ENCODE measurements at regions not wholly inside any gene's neighbourhood (a gene's known extent, or its start where the extent isn't known, plus 50 kb on each side); places are given as distances from the start of the nearest gene placed in this dataset.
A peak's percentile ranks its signal among the peaks of the same experiment; 100 is the strongest.

DNA sequence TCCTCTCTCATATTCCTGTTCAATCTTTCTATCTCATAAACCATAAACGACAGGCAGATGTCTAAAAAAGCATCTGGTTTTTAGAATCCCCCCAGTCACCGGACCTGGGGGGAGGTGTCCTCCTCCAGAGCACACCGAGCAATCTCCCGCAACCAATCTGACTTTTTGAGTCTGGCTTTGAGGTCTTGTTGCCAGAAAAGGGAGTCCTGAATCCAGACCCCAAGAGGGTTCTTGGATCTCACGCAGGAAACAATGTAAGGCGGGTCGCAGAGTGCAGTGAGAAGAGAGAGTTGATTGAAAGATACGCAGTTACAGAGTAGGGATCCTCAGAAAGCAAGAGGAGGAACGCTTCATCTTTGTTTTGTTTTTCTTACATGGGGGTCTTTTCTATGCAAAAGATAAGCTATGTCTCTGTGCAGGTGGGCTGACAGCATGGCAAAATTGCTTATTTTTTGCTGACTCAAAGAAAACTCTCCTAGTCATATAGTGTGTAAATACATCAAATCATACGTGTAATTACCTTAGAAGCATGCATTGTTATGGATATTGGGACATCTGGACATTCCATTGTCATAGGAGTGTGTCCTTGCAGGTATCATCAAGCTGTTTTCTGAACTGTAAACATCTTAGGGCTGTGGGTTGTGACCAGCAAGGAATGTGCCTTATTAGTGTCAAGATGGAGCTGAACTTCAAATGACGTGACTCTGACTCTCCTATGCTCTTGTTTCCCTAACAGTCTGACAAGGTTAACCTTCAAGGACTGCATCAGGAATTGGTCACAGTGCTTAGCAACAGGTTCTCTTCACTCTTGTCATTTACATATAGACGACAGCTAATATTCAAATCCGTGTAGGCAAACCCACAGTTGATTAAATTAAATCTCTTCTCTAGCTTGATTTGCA lies 159.3 kb upstream of the DAPK1 start:
- no peak for DNase-seq

DNA sequence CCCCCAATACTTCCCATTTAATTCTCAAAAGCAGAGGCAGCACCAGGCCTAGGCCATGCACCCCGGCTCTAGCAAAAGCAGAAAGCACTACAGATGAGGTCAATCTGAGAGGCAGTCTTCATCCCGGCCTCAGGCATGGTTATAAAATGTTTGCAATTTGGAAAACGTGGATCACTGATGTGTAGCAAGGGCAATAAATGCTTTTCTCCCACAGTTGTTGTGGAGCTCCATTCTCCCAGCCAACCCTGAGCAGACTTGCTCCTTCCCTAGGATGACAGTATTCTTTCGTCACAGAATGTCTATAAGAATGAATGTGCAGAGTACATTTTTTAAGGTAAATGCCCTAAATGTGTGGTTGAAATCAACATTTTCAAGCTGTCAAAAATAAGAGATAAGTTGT lies 157.3 kb upstream of the DAPK1 start:
- no peak for DNase-seq

DNA sequence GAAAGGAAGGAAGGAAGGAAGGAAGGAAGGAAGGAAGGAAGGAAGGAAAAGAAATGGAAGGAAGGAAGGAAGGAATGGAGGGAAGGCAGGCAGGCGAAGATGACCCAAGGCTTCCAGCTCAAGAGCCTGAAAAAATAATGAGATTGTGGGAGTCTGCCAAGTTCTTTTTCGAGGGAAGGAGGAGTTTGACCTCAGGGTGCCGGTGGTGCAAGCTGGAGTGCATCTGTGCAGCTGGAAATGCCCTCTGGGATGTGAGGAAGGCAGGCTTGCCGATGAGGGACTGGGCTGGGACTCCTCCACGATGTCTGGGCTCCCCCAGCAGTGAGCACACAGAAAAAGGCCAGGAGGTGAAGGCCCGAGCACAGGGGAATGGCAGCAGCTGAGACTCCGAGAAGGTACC lies 154.9 kb upstream of the DAPK1 start:
- DNase-seq = no peak

DNA sequence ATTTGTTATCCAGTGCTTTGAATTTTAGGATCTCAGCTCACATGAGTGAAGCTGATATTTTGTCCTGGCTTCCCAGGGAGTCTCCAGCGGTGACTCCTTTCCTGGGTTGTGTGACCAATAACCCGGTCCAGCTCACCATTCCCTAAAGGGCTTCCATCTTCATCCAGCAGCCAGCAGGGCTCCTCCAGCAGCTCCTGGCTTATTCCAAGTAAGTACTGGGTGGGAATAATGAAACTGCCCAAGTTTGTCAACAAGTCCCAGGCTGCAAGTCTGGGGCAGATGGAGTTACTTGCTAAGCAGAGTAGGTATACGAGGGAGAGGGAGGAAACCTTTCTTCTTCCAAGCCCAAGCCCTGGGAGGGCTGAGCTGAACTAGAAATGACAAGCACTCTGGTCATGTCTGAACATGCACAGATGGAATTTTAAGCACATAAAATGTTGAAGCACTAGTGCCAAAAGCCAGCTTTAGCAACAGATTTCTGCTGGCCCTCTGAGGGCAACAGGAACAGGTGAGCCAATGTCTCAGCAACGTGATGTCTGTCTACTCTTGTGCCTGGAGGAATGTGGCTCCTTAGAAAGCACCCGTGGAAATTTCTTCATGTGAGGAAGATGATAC lies 153.7 kb upstream of the DAPK1 start:
- DNase-seq = no peak

DNA sequence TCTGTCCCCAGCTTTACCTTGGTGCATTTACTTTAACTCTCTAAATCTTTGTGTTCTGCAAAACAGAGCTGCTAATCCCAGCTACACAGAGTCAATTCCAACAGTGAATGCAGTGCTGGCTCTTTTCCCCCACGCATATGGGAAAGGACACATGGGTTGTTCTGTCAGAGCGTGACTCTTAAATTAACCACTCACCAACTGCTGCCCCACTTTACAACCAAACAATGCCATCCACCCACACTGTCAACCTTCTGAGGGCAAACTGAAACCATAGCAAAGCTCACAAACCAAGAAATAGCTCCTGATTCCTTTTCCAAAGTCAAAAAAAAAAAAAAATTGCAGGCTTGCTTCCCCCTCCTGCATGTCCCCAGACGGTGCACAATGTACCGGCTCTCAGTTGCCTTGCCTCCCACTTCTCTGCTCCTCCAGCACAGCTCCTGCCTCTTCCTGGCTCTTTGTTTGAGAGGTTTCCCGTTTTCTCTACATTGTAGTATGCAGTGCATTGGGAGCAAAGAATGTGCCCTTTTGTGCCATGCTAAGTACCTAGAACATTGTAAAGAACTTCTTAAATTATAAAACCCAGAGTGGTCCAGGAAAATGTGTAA lies 151.5 kb upstream of the DAPK1 start:
- DNase-seq = no peak

DNA sequence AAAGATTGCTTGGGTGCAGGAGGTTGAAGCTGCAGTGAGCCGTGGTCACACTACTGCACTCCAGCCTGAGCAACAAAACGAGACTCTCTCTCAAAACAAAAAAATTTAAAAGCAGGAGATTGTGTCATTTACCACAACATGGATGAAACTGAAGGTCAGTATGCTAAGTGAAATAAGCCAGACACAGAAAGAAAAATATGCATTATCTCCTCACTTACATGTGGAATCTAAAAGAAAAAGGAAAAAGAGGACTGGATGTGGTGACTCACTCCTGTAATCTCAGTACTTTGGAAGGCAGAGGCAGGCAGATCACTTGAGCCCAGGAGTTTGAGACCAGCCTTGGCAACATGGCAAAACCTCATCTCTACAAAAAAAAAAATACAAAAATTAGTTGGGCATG lies 146.8 kb upstream of the DAPK1 start:
- no peak for DNase-seq

DNA sequence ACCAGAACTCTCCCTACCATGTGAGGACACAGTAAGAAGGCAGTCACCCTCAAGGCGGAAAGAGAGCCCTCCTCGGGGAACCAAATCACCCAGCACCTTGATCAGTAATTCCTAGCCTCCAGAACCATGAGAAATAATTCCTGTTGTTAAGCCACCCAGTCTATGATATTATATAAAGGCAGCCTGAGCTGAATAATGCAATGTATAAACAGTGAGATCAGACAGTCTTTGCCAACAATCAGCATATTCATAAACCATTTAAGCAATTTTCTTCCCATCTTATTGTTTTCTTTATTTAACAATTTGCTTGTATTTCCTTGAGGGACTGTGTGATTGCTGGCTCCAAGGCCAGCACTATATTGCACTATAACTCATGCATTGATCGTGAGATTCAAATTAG lies 144.4 kb upstream of the DAPK1 start:
- no peak for DNase-seq

DNA sequence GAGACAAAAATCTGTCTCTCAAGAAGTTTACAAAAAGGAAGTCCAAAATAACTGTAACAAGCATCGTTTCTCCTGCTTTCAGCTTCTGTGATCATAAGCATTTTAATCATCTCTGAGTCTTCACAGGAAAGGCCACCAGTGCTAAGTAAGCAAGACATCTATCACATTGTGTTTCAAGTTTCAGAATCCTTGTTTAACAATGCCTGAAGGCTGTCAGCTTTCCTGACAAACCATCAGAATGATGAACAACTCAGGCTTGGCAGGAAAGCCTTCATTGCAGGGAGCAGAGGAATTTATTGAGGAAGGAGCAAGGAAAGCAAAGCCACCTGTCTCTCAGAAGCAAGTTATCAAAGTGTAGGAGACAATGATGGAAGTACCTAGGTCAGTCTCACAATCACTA lies 143.5 kb upstream of the DAPK1 start:
- no peak for DNase-seq

DNA sequence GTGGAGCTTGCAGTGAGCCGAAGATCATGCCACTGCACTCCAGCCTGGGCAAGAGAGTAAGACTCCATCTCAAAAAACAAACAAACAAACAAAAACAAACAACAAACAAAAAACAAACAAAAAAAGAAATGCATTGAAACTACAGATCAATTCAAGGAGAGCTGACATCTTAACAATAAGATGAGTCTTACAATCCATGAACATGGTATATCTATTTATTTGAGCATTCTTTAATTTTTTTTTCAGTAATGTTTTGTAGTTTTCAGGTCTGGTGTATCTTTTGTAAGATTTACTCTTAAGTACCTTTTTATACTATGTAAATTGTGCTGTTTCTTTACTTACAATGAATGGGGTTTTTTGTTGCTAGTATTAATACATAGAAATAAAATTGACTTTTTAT lies 140.1 kb upstream of the DAPK1 start:
- DNase-seq = no peak

DNA sequence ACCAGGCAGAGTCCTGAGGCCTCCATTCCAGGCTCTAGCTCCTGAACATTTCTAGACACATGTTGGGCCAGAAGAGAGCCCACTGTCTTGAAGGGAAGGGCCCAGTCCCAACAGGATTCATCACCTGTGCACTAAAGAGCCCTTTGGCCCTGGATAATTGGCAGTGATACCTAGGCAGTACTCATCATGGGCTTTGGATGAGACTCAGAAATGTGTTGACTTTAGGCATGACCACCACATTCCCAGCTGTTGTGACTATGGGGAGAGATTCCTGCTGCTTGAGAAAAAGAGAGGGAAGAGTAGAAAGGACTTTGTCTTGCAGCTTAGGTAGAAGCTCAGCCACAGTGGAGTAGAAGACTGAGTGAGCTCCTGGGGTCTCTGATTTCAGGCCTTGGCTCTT lies 138.4 kb upstream of the DAPK1 start:
- DNase-seq = no peak

DNA sequence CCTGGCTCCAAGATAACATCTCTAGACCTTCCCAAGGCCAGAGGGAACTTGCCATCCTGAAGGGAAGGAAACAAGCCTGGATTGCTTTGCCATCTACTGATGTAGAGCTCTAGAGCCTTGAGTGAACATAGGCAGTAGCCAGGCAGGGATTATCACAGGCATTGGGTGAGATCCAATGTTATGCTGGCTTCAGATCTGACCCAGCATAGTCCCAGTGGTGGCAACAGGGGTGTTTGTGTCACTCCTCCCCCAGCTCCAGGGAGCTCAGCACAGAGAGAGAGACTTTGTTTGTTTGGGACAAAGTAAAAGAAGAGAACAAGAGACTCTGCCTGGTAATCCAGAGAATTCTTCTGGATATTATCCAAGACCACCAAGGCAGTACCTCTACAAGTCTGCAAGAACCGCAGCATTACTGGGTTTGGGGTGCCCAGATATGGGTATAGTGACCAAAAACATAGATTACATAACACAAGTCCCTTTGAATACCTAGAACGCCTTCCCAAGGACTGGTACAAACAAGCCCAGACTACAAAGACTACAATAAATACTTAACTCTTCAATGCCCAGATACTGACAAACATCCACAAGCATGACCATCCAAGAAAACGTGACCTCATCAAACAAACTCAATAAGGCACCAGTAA lies 137.6 kb upstream of the DAPK1 start:
- DNase-seq = no peak

DNA sequence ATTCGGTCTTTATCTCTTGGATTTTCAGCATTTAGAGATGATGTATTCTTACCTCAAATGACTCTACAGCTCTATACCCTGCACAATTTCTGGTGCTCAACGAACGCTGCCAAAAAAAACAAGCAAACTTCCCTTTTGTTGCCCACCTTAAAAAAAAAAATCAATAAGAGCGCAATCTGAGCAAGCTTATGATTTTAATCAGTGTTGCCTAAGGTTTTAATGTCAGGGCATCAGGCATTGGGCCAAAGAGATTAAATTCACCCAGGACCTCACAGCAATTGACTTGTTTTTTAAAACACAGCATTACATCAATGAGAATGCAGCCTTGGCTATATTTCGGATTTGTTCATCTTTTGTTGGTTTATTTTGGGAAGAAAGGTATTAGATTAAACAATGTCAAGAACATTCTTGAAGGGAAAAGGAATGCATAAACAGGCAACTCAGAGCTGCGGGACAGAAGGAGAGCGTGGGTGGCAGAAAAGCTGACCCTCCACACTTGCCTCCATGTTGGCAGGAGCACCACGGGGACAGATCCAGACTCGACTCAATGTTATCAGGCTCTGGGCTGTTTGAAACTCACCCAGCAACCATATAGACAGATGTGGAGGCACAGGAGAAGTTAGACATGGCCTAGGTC lies 127.5 kb upstream of the DAPK1 start:
- DNase-seq = no peak

DNA sequence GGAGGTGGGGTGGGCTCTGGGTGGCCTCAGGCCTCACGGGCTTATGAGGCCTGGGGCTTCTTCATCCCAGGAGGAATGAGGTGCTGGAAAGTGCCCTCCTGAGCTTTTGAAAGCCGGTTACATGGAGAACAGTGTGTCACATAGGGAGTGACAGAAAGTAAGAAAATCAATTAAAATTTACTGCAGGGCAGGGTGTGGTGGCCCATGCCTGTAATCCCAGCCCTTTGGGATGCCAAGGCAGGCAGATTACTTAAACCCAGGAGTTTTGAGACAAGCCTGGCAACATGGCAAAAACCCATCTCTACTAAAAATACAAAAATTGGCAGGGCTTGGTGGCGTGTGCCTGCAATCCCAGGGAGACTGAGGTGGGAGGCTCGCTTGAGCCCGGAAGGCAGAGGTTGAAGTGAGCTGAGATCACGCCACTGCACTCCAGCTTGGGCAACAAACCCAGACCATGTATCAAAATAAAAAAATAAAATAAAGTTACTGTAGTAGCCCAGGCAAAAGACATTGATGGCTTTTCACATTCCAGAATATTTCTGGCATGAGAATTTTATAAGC lies 125.8 kb upstream of the DAPK1 start:
- DNase-seq = no peak

DNA sequence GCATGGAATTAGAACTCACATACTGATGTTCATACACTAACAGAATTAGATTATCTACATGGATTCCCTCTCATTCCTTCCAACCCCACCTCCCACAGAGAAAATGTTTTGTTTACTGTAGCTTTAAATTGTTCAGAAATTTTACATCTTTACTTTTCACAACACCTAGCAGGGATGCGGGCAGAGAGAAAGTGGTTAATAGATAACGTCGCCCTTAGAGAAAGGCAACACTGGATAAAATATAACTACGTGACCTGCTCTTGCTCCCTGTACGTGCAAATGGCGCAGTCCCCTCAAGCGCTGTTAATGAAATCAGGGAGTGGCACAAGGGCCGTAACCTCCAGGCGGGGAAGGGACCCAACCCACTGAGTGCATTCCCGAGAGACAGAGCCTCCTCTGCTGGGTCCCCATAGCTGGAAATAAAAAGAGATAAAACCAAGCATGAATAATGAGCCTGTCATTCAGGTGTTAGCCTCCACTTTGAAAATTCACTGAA lies 125.3 kb upstream of the DAPK1 start:
- no peak for DNase-seq

DNA sequence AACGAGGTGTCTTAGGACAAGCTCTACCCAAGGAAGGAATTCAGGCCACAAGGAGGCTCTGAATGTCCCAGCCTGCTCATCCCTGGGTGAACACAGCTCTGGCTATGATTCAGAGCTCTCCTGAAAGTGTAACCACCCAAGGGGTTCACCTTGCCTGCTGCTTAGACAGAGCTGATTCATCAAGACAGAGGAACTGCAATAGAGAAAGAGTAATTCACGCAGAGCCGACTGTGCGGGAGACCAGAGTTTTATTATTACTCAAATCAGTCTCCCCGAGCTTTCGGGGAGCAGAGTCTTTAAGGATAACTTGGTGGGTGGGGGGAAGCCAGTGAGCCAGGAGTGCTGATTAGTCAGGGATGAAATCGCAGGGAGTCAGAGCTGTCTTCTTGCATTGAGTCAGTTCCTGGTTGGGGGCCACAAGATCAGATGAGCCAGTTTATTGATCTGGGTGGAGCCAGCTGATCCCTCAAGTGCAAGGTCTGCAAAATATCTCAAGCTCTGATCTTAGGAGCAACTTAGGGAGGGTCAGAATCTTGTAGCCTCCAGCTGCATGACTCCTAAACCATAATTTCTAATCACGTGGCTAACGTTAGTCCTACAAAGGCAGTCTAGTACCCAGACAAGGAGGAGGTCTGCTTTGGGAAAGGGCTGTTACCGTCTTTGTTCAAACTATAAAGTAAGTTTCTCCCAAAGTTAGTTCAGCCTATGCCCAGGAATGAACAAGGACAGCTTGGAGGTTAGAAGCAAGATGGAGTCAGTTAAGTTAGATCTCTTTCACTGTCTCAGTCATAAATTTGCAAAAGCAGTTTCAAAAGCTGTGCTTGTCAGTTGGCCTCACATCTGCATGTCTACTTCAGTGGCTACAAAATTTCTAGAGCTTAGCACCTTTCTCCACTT lies 123.4 kb upstream of the DAPK1 start:
- peak; percentile 66 for DNase-seq

DNA sequence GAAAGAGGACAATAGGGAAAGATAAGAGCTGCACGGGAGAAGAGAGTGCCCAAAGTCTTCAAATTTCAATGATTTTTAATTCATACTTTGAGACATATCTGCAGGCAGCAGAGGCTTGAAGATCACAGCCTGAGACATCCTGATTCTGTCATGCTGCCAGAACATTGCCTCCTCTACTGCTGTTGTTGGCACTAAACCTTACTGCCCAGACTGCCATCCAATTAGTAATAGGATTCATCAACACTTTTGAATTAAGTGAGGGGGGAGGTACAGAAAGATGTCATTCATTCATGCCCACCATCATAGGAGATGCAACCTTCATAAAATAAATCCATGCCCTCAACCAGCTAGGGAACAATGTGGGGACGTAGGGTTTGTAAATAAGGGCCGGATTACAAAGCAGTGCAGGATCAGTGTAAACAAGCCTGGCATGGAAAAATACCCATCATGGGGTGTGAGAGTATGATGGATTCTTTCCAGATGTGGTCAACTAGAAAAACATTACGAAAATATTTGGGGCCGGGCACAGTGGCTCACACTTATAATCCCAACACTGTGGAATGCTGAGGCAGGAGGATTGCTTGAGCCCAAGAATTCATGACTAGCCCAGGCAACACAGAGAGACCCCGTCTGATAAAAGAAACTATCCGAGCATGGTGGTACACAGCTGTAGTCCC lies 122.1 kb upstream of the DAPK1 start:
- DNase-seq = no peak

DNA sequence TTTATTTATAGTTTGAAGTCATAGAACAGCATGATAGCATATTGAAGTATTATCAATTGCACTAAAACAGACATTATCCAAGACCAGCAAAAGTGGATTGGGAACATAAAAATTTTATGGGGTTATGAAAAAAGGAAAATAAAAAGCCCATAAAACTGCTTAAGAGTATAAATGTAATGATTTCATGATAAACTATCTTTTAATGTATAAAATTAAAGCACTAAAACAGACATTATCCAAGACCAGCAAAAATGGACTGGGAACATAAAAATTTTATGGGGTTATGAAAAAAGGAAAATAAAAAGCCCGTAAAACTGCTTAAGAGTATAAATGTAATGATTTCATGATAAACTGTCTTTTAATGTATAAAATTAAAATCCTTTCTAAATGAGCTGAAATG lies 119.0 kb upstream of the DAPK1 start:
- DNase-seq = no peak

DNA sequence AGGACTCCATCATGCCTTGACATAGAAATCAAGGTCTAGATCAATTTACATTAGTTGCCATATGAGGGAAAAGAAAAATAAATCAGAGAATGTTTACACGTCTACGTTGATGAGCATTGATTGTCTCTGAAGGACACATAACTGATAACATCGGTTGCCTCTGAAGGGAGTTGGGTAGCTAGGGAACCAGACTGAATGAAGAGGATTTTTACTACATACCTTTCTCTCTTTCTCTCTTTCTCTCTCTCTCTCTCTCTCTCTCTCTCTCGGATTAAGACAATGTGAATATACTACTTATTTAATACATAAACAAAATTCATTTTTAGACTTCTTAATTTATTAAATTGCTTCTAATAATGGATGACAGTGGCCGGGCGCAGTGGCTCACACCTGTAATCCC lies 118.4 kb upstream of the DAPK1 start:
- DNase-seq = no peak

DNA sequence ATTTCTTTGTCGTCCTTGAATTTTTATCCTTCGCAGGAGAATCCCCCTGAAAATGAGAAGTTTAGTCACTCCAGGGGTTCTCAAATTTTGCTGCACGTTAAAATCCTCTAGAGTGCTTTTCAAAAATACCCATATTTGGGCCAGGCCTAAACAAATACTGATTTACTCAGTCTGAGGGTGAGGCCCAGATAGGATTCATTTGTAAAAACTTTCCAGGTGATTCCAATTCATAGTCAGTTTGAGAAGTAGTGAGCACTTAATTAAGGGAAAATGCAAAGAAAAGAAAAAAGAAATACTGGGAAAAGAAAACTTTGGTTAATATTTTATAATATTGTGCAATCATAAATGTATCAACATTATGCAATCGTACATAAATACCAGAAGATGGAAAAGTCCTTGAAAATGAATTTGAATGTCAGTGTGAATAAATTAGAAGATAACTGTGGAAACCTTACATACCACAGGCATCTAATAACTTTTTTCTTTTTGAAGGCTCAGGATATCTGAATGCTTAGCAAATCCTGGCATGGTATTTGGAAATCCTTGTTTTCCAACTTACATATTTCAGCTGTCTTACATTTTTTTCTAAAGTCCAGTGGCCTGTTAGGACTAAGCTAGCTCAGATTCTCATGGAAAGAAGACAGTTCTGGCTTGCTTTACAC lies 116.5 kb upstream of the DAPK1 start:
- DNase-seq = no peak

DNA sequence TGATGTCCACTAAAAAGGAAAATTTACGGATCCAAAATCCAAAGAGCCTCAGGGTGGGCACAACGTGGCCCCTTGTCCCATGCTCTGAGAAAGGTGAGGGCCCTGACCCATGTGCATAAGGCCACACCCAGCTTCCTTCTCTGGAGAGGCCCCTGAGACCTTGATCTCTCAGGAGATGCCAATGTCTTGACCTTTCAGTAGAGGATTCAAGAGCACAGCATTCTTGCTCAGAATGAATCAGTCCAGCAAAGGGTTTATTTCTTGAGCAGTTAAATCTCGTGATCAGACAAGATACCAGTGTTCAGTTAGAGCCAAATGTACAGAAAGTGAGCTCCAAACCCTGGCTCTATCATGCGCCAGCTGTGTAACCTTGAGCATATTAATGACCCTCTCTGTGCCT lies 115.9 kb upstream of the DAPK1 start:
- DNase-seq = no peak

DNA sequence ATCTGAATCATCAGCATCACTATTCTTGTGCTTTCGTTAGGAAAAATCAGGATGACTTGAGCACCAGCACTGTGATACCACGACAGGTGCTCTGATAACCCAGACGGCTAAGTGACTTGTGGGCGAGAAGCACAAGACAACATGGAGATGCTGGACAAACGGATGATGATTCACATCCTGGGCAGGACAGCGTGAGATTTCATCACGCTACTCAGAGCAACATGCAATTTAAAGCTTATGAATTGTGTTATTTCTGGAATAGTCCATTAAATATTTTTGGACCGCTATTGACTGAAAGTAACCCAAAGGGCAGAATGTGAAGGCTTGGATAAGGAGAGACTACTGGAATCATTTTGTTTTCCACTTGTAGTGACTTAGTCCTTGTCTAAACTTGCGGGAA lies 114.8 kb upstream of the DAPK1 start:
- no peak for DNase-seq

All from stimulated activated CD4-positive, alpha-beta T cell treated with anti-CD3 and anti-CD28 coated beads, Interleukin-15, amount 100 ng/mL, for 24 hours (primary cell).